ENCODE measurements at regions not wholly inside any gene's neighbourhood (a gene's known extent, or its start where the extent isn't known, plus 50 kb on each side); places are given as distances from the start of the nearest gene placed in this dataset.

DNA sequence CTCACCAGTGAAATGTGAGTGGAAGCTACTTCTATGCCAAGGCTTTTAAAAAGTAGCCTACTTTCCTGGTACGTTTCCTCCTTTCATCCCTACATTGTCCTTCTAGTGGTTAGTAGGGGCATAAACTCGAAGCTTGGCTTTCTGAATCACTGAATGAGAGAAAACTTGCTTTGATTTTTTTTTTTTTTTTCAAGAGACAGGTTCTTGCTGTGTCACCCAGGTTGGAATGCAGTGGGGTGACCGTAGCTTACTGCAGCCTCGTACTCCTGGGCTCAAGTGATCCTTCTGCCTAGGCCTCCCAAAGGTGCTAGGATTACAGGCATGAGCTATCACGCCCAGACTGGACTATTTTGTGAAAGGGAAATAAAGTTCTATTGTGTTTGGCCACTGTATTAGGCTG, 89.1 kb upstream of the IGFBP7 start:
- H3K9me3 ChIP-seq (ENCODE audit: low read length), result no peaks in the 10 kb centered on the region
- no peak overlapping the region for H3K27ac ChIP-seq (ENCODE audit: low read length)
- no peaks in the 10 kb centered on the region for H3K27me3 ChIP-seq (ENCODE audit: insufficient read depth, low read depth, low read length)
- H3K4me3 ChIP-seq (ENCODE audit: low read length), result no peak overlapping the region
- TF ChIP-seq, protein P1, sequence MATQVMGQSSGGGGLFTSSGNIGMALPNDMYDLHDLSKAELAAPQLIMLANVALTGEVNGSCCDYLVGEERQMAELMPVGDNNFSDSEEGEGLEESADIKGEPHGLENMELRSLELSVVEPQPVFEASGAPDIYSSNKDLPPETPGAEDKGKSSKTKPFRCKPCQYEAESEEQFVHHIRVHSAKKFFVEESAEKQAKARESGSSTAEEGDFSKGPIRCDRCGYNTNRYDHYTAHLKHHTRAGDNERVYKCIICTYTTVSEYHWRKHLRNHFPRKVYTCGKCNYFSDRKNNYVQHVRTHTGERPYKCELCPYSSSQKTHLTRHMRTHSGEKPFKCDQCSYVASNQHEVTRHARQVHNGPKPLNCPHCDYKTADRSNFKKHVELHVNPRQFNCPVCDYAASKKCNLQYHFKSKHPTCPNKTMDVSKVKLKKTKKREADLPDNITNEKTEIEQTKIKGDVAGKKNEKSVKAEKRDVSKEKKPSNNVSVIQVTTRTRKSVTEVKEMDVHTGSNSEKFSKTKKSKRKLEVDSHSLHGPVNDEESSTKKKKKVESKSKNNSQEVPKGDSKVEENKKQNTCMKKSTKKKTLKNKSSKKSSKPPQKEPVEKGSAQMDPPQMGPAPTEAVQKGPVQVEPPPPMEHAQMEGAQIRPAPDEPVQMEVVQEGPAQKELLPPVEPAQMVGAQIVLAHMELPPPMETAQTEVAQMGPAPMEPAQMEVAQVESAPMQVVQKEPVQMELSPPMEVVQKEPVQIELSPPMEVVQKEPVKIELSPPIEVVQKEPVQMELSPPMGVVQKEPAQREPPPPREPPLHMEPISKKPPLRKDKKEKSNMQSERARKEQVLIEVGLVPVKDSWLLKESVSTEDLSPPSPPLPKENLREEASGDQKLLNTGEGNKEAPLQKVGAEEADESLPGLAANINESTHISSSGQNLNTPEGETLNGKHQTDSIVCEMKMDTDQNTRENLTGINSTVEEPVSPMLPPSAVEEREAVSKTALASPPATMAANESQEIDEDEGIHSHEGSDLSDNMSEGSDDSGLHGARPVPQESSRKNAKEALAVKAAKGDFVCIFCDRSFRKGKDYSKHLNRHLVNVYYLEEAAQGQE (IDR thresholded peaks at IDR 0.05; ENCODE audit: borderline replicate concordance), result no peak
- no peak for TF ChIP-seq MXI1 (conservative IDR thresholded peaks at IDR 0.05; ENCODE audit: poor library complexity, severe bottlenecking)
- no peak for TF ChIP-seq EZH2 (IDR thresholded peaks at IDR 0.05; ENCODE audit: borderline replicate concordance, insufficient read depth, low read length, poor library complexity, severe bottlenecking)
- no peak for TF ChIP-seq CTCF (IDR thresholded peaks at IDR 0.05; ENCODE audit: poor library complexity, severe bottlenecking)
- no peak for TF ChIP-seq SMC3 (conservative IDR thresholded peaks at IDR 0.05; ENCODE audit: poor library complexity)
- no peak for TF ChIP-seq EP300 (conservative IDR thresholded peaks at IDR 0.05; ENCODE audit: poor library complexity, severe bottlenecking)
- H3K9me2 ChIP-seq (ENCODE audit: insufficient read depth, low read length), result no peaks in the 10 kb centered on the region
- H2AFZ ChIP-seq (ENCODE audit: low read depth, low read length), result no peak overlapping the region
- no peaks in the 10 kb centered on the region for H3F3A ChIP-seq (ENCODE audit: insufficient read depth, low read length, poor library complexity, severe bottlenecking)
- no peaks in the 10 kb centered on the region for H4K20me1 ChIP-seq (ENCODE audit: insufficient read depth)
- no peaks in the 10 kb centered on the region for H3K79me2 ChIP-seq (replicated peaks; ENCODE audit: insufficient read depth, low read length)
- H3K4me2 ChIP-seq (ENCODE audit: low read length), result no peak overlapping the region
- no peak overlapping the region for H3K9ac ChIP-seq (ENCODE audit: low read length)
- H3K36me3 ChIP-seq (ENCODE audit: insufficient read depth, low read length), result no peaks in the 10 kb centered on the region

DNA sequence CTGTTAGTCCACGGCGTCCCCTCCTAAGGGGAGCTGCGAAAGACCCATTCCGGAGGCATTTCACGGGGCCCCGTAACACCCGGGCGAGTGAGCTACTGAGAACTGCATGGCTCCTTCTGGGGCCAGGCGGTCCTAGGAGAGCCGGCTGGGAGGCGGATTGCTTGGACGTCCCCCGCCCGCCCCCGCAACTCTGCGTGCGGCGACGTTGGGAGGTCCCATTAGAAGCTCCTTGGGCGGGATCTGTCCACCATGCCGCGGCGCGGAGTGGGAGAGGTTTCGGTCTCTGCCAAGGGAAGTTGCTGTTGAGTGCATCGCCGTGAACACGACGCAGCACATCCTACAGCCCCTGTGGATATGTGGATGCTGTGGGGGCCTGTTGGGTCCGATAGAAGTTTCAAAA, 85.4 kb upstream of the IGFBP7 start:
- no peak overlapping the region for H3K9ac ChIP-seq (ENCODE audit: low read length)
- no peak overlapping the region for H3K27ac ChIP-seq (ENCODE audit: low read length)
- TF ChIP-seq RAD21 (conservative IDR thresholded peaks at IDR 0.05), result no peak
- TF ChIP-seq MXI1 (conservative IDR thresholded peaks at IDR 0.05; ENCODE audit: poor library complexity, severe bottlenecking), result no peak
- TF ChIP-seq TAF1 (IDR thresholded peaks at IDR 0.05; ENCODE audit: low read depth), result no peak
- TF ChIP-seq, protein P1 (IDR thresholded peaks at IDR 0.05; ENCODE audit: borderline replicate concordance), result no peak
- no peak for TF ChIP-seq SMC3 (conservative IDR thresholded peaks at IDR 0.05; ENCODE audit: poor library complexity)
- no peak for TF ChIP-seq EZH2 (IDR thresholded peaks at IDR 0.05; ENCODE audit: borderline replicate concordance, insufficient read depth, low read length, poor library complexity, severe bottlenecking)
- no peaks in the 10 kb centered on the region for H3K79me2 ChIP-seq (replicated peaks; ENCODE audit: insufficient read depth, low read length)
- no peak overlapping the region for H3K4me2 ChIP-seq (ENCODE audit: low read length)
- no peaks in the 10 kb centered on the region for H3K36me3 ChIP-seq (ENCODE audit: insufficient read depth, low read length)
- no peaks in the 10 kb centered on the region for H3F3A ChIP-seq (ENCODE audit: insufficient read depth, low read length, poor library complexity, severe bottlenecking)
- no peaks in the 10 kb centered on the region for H4K20me1 ChIP-seq (ENCODE audit: insufficient read depth)
- no peak overlapping the region for H3K4me3 ChIP-seq (ENCODE audit: low read length)
- no peaks in the 10 kb centered on the region for H3K9me3 ChIP-seq (ENCODE audit: low read length)
- H2AFZ ChIP-seq (ENCODE audit: low read depth, low read length), result no peak overlapping the region
- no peaks in the 10 kb centered on the region for H3K27me3 ChIP-seq (ENCODE audit: insufficient read depth, low read depth, low read length)
- H3K9me2 ChIP-seq (ENCODE audit: insufficient read depth, low read length), result no peaks in the 10 kb centered on the region
